GM12873 (cell line): ENCODE measurements at regions not wholly inside any gene's neighbourhood (a gene's known extent, or its start where the extent isn't known, plus 50 kb on each side); places are given as distances from the start of the nearest gene placed in this dataset.

Experiments used
- TF ChIP-seq, protein P1 (sequence below): IDR thresholded peaks from 2 replicates; pipeline ENCODE4 v1.5.1; 2012; ENCODE audit warnings: low read depth, mild to moderate bottlenecking, moderate library complexity, low read length, control low read depth; ENCODE audit not compliant: insufficient read depth; ENCODE audit errors: missing control alignments

DNA sequence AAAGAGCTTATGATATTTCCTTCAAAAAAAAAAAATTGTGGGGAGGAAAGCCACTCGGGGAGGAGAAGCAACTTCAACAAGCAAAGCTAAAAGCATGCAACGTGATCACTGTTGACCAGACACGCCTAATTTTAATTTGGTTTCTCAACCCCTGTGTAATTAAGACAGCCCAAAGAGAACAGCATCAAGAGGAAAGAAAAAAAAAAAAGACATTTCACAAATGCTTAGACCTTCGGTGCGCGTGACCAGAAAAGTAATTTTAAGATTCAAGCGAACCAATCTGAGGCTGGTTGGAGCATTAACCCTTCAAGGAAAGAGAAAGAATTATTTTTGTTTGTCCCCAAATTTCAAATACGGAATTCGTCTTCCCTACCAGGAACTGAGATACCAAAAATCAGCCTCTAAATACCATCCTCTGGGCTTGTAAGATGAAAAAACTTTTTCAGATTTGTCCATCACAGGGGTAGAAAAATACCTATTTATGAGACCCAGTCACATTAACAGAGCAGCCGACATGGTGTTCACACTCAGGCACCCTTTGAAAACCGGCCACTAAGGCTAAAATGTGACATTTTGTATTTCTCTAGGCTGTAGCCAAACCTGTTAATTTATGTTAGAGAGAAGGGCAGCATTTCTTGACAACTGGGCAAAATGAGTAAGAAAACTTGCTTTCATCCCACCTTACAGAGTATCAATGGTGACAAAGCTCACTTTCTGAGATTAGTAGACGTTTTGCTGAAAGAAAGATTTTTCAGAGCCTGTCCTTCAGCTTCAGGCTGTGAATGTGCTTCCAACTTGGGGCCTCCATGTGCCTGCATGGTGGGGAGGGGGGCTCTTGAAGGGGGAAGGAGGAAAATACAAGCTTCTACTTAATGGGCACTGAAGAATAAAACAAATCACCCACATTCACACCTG is 179.9 kb upstream of the KLF14 start:
- TF ChIP-seq, protein P1, sequence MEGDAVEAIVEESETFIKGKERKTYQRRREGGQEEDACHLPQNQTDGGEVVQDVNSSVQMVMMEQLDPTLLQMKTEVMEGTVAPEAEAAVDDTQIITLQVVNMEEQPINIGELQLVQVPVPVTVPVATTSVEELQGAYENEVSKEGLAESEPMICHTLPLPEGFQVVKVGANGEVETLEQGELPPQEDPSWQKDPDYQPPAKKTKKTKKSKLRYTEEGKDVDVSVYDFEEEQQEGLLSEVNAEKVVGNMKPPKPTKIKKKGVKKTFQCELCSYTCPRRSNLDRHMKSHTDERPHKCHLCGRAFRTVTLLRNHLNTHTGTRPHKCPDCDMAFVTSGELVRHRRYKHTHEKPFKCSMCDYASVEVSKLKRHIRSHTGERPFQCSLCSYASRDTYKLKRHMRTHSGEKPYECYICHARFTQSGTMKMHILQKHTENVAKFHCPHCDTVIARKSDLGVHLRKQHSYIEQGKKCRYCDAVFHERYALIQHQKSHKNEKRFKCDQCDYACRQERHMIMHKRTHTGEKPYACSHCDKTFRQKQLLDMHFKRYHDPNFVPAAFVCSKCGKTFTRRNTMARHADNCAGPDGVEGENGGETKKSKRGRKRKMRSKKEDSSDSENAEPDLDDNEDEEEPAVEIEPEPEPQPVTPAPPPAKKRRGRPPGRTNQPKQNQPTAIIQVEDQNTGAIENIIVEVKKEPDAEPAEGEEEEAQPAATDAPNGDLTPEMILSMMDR, result no peak

DNA sequence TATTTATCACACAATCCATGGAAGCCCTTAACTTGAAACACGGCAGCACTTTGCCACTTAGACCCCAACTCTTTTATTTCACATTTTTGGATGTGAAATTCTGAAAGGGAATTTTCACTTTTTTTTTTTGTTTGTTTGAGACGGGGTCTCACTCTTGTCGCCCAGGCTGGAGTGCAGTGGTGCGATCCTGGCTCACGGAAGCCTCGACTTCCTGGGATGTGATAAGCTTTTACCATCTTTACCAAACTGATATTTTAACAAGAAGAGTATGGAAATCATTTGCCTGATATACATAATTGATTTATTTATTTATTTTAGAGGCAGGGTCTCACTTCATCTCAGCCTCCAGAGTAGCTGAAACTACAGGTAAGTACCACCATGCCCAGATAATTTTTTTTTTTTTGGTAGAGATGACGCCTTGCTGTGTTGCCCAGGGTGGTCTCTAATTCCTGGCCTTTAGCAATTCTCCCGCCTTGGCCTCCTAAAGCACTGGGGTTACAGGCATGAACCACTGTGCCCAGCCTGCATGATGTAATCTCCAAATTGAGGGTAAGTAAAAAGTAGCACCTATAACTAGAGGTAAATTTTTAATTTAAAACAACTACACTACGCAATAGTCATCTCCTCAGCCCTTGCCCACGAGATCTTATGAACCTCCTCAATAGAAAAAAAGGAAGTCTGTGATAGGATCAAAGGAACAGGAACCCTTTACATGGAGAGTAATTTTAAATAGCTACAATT is 180.7 kb upstream of the KLF14 start:
- TF ChIP-seq, protein P1, result no peak

- TF ChIP-seq, protein P1, result no peak
Observed at GRCh38 chr7:130917669-130918128, 183.7 kb upstream of the KLF14 start.

GRCh38 chr7:130918129-130919052 is 184.4 kb upstream of the KLF14 start:
- TF ChIP-seq, protein P1, result no peak

DNA sequence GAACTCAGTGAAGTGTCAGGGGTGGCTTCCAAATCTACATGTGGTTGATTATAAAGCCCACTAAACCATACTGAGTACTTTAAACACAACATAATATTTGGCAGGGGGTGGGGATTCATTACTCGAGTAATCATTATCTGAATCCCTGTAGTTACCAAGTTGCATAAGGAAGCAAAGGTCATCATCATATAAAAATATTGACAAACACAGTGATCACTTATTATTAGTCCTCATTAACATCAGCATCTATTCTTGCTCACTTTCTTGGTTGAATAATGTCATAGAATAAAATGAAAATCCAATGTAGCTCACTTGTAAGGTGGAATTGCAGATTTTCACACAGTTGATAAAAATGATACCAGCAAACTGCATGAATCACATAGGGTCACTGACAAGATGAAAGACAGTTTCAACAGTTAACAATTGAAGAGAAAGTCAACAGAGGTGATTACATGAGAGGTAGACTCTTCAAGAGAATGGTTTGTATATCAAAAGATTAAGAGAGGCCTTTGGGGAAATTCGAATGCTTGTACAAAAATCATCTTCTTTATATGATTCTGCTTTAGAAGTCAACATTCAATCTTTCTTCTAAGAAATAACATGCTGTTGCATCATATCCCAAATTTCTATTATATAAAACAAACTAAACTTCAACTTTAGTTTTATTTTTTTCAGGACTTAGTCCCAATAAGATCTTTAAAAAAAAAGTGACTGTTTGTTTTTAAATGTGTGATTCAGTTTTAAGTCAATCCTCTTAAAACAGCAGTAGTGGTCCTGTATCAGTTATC is 185.5 kb upstream of the KLF14 start:
- TF ChIP-seq, protein P1, result no peak

DNA sequence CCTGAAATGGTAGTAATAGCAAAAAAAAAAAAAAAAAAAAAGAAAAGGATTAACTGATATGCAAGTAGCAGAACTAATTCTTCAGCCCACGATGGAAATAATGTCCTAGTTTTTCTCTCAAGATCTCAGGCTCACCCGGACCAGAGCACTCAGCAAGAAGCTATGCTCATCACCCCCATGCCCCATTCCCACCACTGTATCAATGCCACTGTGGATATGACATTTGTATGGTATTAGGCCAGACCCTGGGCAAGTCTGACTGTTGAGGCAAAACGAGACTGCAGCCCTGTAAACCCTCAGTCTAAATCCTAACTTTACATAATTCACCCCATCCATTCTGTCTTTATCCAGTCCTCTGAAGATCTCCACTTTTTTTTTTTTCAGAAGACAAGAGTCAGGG is 186.1 kb upstream of the KLF14 start:
- TF ChIP-seq, protein P1, result no peak
